ENCODE measurements at regions not wholly inside any gene's neighbourhood (a gene's known extent, or its start where the extent isn't known, plus 50 kb on each side); places are given as distances from the start of the nearest gene placed in this dataset.

DNA sequence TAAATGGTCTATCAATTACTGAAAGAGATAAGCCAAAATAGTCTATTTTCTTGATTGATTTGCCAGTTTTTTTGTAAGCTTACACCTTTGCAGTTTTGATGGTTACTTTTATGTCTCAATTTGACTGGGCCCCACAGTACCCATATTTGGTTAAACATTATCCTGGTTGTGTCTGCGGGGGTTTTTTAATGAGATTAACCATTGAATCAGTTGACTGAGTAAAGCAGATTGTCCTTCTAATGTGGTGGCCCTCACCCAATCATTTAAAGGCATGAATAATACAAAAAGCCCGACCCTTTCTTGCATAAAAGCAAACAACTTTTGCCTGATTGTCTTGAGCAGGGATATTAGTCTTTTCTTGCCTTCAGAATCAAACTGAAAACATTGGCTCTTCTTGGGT lies 650.0 kb upstream of the RGS18 start:
- no peak for TF ChIP-seq CTCF (IDR thresholded peaks at IDR 0.05; ENCODE audit: low read depth, low read length)
- no peak for TF ChIP-seq EZH2phosphoT487 (IDR thresholded peaks at IDR 0.05; ENCODE audit: low read depth)
